Pancreas (tissue), 10 donors: ENCODE measurements at regions not wholly inside any gene's neighbourhood (a gene's known extent, or its start where the extent isn't known, plus 50 kb on each side); places are given as distances from the start of the nearest gene placed in this dataset.

ENCODE experiments used
- ATAC-seq, 4 donors: fragments of 200-7000 bp; cut with Tn5 transposase; one replicate each; pipeline versions ENCODE4 v1.8.0 to v1.9.1; 2020; ENCODE audit warnings: mild to moderate bottlenecking in 4 of 4, moderate library complexity in 4 of 4
- DNase-seq, 6 donors: peaks; one replicate each; pipeline ENCODE4 v3.0.0-alpha.2; 2020
- FAIRE-seq: peaks from 2 replicates; lab custom pipeline; 2012; peaks lifted over from hg19 to GRCh38; lab: Jason Lieb, UNC
- H3K27ac ChIP-seq, 4 donors: fragments of 200-600 bp; sonication (generic); 1 replicate in 3 of 4; 2 replicates in 1 of 4; pipeline versions ENCODE4 v1.5.0 to v1.8.0; 2020
- H3K27me3 ChIP-seq, 4 donors: fragments of 200-600 bp; one replicate each; pipeline ENCODE4 v1.8.0; 2021
- H3K36me3 ChIP-seq, 3 donors: fragments of 200-600 bp; sonication (generic) in 1 of 3; one replicate each; pipeline versions ENCODE4 v1.5.0 to v1.8.0; 2020 to 2021
- H3K4me1 ChIP-seq, 3 donors: fragments of 200-600 bp; one replicate each; pipeline ENCODE4 v1.8.0; 2021
- H3K4me3 ChIP-seq, 4 donors: fragments of 200-600 bp; sonication (generic) in 2 of 4; one replicate each; pipeline versions ENCODE4 v1.5.0 to v1.8.0; 2020 to 2021
- H3K9me3 ChIP-seq, 4 donors: fragments of 200-600 bp; one replicate each; pipeline ENCODE4 v1.8.0; 2021
- CTCF ChIP-seq, 4 donors: fragments of 200-600 bp; sonication (generic) in 3 of 4; IDR thresholded peaks; one replicate each; pipeline versions ENCODE4 v1.5.0 to v1.8.0; 2021; ENCODE audit warnings: antibody characterized with exemption in 4 of 4
- WGBS, 2 donors: extraction: QIAGEN DNeasy Blood & Tissue Kit; methylation state at CpG; one replicate each; pipeline ENCODE4 v1.1.7; 2013; 5-methylcytosine and 5-hydroxymethylcytosine counted together
- intact Hi-C, 3 donors: fragments of 100-400 bp; cut with DNase I; formaldehyde crosslinking; loops; one replicate each; pipeline versions ENCODE4 v1.11.1 to v1.14.2; 2022
- donor health status: healthy with polysubstance abuse.
- donor health status: DM: no; HTN: no; CAD: no; lungs with moderate emphysema.
- donor health status: DM: no; HTN: no; CAD: no.
- donor health status: control.
- donor health status: control.
- donor health status: Bipolar disorder and iron deficiency.
- donor health status: DM: yes; HTN: yes; CAD: no.
- donor health status: DM: no; HTN: no; CAD: no.
- donor health status: DM: no; HTN: no; CAD: no.
- donor health status: DM: yes; HTN: yes; CAD: no.

GRCh38 chr12:45102818-45103217 is 51.9 kb upstream of the DBX2 start:
- H3K9me3 ChIP-seq: no peaks in the 10 kb centered on the region
- DNase-seq: no peak
- H3K4me3 ChIP-seq: no peak overlapping the region
- intact Hi-C loops: no loop called here
- TF ChIP-seq CTCF (IDR thresholded peaks at IDR 0.05): no peak
- H3K4me1 ChIP-seq: no peaks in the 10 kb centered on the region
- WGBS, 2 donors: 71 to 90% methylated on average over 1 of the region's 1 CpG
- no peak for FAIRE-seq
- no peaks in the 10 kb centered on the region for H3K27me3 ChIP-seq
- ATAC-seq: no peak
- H3K36me3 ChIP-seq: no peaks in the 10 kb centered on the region
- H3K27ac ChIP-seq: no peak overlapping the region

- ATAC-seq: no peak
- no peak for FAIRE-seq
- H3K27ac ChIP-seq: no peak overlapping the region
- no peaks in the 10 kb centered on the region for H3K27me3 ChIP-seq
- TF ChIP-seq CTCF (IDR thresholded peaks at IDR 0.05): no peak
- intact Hi-C loops: no loop called here
- H3K36me3 ChIP-seq: no peaks in the 10 kb centered on the region
- H3K9me3 ChIP-seq: no peaks in the 10 kb centered on the region
- WGBS, 2 donors: 79 to 86% methylated on average over 10 of the region's 10 CpGs
- H3K4me3 ChIP-seq: no peak overlapping the region
- no peaks in the 10 kb centered on the region for H3K4me1 ChIP-seq
- no peak for DNase-seq
Measured at GRCh38 chr12:45105996-45106395, 55.1 kb upstream of the DBX2 start.

GRCh38 chr12:45112306-45112705 is 61.4 kb upstream of the DBX2 start:
- no peak for ATAC-seq
- 59 to 67% methylated on average over 2 of the region's 2 CpGs for WGBS, 2 donors
- no peaks in the 10 kb centered on the region for H3K4me1 ChIP-seq
- H3K4me3 ChIP-seq: no peak overlapping the region
- no peaks in the 10 kb centered on the region for H3K36me3 ChIP-seq
- no peak overlapping the region for H3K27ac ChIP-seq
- H3K27me3 ChIP-seq: no peaks in the 10 kb centered on the region
- no peak for FAIRE-seq
- intact Hi-C loops: no loop called here
- no peak for DNase-seq
- TF ChIP-seq CTCF (IDR thresholded peaks at IDR 0.05): no peak
- H3K9me3 ChIP-seq: no peaks in the 10 kb centered on the region

- intact Hi-C loops: no loop called here
- Histone ChIP-seq H3K27ac (no peak overlapping the region), H3K4me1 (no peaks in the 10 kb centered on the region), H3K9me3 (no peaks in the 10 kb centered on the region), H3K36me3 (no peaks in the 10 kb centered on the region), H3K27me3 (no peaks in the 10 kb centered on the region), H3K4me3 (no peak overlapping the region)
- TF ChIP-seq CTCF (IDR thresholded peaks at IDR 0.05): no peak
- ATAC-seq: no peak
- no peak for FAIRE-seq
- WGBS, 2 donors: 87 to 91% methylated on average over 2 of the region's 2 CpGs
- no peak for DNase-seq
Measured at GRCh38 chr12:45121224-45121623, 70.3 kb upstream of the DBX2 start.

- TF ChIP-seq CTCF (IDR thresholded peaks at IDR 0.05): no peak
- H3K27ac ChIP-seq: no peak overlapping the region
- WGBS, 2 donors: 62 to 66% methylated on average over 6 of the region's 6 CpGs
- no peak overlapping the region for H3K4me3 ChIP-seq
- ATAC-seq (no peak), DNase-seq (no peak), FAIRE-seq (no peak)
- H3K4me1 ChIP-seq: no peaks in the 10 kb centered on the region
- no peaks in the 10 kb centered on the region for H3K36me3 ChIP-seq
- intact Hi-C loops: no loop called here
- no peaks in the 10 kb centered on the region for H3K9me3 ChIP-seq
- H3K27me3 ChIP-seq: no peaks in the 10 kb centered on the region
Measured at GRCh38 chr12:45122768-45123380, 72.0 kb upstream of the DBX2 start.
